Medulla oblongata (tissue), 1 donor: ENCODE measurements at regions not wholly inside any gene's neighbourhood (a gene's known extent, or its start where the extent isn't known, plus 50 kb on each side); places are given as distances from the start of the nearest gene placed in this dataset.

Experiments used
- DNase-seq: peaks from one replicate; pipeline ENCODE4 v3.0.0-alpha.2; 2015; ENCODE audit errors: extremely low spot score

DNA sequence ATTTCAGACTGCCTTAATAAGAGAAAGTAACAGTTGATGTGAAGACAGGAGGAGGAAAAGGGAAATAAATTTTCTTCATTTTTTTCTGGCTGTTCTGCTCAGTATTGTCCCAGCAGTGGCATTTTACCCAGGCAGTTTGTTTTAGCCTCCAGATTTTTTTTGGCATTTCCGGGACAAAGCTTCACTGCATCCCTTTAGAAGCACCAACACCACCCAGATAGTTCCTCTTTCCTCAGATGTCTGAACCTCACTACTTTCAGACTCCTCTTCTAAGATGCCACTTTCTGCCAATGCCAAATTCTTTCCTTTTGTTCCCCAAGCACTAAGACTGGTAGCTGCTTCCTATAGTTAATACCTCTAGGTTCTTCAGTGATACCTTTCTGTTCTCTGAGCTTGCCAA lies 480.1 kb upstream of the SLC10A2 start:
- DNase-seq, result no peak

DNA sequence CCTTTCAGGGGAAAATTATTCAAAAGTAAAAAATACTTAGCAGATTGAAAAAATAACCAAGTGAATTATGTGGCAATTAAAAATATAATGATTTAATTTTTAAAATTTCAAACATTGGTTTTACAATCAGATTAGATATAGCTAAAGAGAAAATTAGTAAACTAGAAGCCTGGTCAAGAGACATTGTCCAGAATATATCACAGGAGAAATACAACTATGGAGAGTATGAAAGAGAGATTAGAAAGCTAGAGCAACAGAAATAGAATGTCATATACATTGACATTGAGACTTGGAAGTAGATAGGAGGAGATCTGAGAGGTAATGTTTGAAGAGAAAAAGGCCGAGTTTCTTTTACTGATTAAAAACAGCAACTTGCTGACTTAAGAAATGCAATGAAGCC lies 476.4 kb upstream of the SLC10A2 start:
- DNase-seq, result no peak

GRCh38 chr13:103540382-103540765 lies 474.2 kb upstream of the SLC10A2 start:
- DNase-seq, result no peak

DNA sequence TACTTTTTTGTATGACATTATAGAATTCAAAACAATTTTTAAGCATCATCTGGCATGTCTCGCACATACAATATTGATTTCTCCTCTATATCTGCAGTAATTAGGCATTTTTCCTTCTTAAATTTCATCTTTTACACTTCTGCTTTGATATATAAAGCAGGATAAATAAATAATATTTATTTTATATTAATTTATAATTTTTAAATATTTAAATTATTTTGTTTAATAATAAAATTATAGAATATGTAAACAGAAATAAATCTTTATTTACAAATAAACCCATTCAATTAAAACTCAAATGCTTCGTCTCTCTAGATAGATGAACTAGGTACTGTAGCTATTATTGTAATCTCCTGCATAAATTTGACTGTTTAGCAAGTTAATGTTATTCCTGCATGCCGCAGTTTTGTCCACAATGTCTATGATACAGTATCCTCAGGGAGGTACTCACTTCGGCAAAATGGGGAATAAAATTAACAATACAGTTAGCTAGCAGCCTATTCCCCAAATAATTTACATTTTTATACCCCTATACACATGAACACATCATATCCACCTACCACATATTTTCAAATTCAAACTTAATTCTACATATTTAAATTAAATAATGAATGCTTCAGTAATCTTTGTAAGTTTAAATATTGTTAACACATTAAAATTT lies 473.6 kb upstream of the SLC10A2 start:
- no peak for DNase-seq

DNA sequence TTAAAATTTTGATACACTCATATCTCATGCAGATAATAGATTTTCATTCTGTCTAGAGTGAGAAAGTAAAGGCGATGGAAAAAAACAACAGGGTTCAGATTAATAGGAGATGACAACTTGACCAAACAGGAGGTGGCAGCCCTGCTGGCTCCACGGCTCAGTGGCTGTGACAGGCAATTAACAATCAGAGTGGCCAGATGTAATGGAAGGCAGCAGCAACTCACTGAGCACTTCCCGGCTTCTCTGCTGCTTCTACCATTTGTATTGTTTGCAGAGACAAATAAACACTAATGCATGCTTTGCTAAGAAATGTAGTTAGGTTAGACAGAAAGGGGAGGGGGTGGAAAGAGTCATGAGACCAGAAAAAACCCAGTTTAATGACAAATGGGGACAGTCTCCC lies 473.0 kb upstream of the SLC10A2 start:
- DNase-seq, result peak; percentile 20

GRCh38 chr13:103537616-103538015 lies 471.4 kb upstream of the SLC10A2 start:
- no peak for DNase-seq

DNA sequence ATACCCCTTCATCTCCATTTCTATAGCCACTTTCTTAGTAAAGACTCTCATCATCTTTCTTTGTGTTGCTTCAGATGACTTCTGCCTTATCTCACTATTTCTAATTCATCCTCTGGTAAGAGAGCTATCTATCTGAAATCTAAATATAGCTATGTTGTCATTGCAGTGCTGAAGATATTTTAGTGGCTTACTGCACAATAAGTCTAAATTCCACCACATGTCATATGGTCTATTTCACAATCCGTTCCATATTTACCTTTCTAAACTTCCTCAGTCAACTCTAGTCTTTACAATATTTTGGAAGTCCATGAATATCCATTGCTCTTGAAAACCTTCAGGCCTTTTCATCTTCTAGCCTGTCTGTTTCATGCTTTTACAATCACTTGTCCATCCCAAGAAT lies 465.1 kb upstream of the SLC10A2 start:
- DNase-seq, result no peak

DNA sequence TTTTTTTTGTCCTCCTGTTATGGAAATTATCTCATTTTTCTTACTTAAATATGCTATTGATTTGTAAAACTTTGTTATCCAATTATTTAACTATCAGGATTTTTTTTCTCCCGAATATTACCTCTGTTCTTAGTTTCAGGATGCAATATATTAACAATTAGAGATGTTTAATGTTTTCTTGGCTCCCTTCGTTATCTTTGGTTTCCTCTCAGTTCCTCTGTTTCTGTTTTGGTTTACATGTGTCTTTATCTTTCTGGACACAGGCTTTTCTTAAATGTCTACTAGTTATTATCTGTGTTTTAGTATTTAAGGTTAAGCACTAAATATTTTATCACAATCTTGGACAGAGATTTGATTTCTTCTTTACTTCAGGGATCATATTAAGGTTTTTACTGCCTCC lies 462.2 kb upstream of the SLC10A2 start:
- no peak for DNase-seq

DNA sequence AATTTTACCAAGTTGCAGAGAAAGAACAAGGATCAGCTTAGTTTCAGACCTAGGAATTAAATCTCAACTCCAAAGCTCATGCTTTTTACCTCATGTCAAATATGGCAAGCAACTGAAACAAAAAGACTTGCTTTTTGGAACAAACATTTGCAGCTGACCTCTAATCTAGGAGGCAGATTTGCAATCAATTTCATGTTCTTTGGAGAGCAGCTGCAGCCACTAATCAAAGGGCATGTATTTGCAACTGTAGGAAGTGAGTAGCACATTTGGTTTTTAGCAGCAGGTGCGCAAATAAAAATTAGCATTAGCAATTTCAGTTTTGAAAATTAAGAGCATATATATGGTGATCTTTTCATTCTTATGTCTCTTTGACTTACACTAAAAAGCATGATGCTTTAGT lies 459.3 kb upstream of the SLC10A2 start:
- no peak for DNase-seq

GRCh38 chr13:103523858-103524257 lies 457.6 kb upstream of the SLC10A2 start:
- no peak for DNase-seq

DNA sequence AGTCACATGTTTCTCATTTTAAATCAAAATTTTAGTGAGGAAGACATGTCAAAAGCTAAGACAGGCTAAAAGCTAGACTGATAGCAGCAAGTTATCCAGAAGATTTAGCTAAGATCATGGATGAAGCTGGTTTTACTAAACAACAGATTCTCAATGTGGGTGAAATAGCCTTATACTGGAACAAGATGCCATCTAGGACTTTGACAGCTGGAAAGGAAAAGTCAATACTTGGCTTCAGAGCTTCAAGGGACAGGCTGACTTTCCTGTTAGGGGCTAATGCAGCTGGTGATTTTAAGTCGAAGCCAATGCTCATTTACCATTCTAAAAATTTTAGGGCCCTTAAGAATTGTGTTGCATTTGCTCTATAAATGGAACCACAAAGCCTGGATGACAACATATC lies 455.3 kb upstream of the SLC10A2 start:
- no peak for DNase-seq

DNA sequence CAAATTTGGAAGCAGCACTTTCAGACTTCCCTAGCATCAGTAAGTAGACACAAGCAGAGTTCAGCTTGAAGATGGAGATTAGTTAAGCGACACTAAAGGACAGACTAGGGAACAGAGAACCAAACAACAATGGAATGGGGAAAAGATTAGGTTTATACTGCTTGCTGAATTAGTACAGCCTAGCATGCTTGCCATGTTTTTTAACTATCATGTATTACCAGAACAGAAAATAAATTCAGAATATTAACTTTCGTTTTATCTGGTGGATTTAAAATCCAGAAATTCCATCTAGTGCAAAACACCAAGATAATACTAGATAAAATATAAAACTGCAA lies 451.5 kb upstream of the SLC10A2 start:
- DNase-seq, result no peak

DNA sequence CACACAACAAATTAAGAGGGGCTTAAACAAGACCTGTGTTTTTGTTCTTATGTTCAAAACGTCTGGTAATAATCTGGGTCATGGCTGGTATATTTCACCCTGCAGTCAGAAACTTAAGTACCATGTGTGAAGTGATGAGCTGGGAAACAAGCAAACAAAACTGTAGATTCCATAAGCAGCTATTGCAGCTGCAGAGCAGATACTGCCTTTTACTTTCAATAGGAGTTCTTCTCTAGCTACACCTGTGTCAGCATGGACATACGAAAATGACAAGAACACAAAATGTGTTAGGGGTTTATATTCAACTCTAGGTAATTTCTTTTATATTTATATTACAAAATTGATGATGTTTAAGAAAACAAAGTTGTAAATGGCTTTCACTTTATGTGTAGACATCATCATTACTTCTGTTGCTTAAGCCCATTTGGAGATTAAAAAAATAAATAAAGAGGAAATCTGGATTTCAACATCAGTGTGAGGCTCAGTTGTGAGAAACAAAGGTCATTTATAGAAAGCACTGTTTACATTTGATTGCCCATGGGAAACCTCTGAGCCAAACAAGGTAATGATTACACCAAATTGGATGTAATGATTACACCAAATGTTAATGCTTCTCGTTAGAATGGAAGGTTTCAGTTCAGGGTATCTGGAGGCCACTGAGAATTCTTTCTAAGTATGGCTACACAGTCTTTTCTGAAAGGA lies 451.0 kb upstream of the SLC10A2 start:
- DNase-seq, result no peak

GRCh38 chr13:103516015-103516795 lies 450.0 kb upstream of the SLC10A2 start:
- DNase-seq, result no peak

DNA sequence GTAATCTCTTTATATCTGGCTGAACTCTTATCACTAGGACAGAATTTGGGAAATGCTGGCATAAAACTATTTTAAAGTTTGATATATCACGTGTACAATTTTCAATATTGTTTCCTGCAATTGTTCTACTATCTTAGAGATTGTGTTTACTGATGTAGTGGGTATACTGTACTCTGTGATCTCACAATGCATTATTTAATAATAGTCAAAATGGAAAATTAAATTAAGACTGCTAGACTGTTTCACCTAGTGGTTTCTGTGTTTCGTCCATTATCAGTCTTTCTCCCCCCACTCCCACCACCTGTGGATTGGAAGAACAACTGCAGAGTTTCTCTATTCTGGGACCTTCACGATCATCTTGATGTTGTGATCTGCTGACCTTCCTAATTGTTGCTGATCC lies 449.2 kb upstream of the SLC10A2 start:
- DNase-seq, result no peak

GRCh38 chr13:103514619-103515018 lies 448.4 kb upstream of the SLC10A2 start:
- DNase-seq, result no peak

- no peak for DNase-seq
Observed at GRCh38 chr13:103514188-103514587, 448.0 kb upstream of the SLC10A2 start.

DNA sequence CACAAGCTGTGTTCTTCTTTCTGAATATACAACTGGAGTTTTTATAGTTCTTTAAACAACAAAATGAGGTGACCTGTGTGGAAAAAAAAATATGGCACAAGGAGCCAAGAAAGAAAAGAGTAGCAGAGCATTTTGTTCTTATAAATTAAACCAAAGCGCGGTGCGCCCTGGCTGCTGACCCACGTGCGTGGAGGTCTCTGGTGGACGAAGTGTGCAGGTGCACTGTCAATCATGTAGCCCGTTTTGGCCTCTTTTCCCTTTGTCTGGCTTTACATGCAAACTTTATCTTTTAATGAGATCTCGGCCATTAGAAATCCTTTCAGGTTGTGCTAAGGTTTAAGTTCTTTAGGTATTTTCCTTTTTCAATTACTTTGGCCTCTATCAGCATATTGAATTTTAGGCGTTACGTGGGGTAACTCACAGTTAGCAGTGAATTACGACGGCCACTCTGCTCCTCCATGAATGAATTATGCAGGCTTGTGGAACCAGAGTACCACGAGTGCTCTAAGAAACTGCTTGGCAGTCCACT lies 443.9 kb upstream of the SLC10A2 start:
- peak; percentile 14 for DNase-seq

DNA sequence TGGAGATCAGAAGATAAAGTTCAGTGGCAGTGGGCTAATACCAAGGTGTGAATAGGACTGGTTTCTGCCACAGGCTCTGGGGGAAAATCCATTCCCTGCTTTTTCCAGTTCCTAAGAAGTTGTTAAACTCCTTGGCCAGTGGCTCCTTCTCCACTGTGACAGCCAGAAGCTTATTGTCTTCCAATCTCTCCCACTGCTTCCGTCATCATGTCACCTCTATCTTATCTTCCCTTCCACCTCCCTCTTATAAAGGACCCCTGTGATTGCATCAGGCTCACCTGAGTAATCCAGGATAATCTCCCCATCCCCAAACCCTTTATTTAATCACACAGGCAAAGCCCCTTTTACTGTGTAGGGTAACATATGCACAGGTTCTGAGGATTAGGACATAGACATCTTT lies 431.2 kb upstream of the SLC10A2 start:
- DNase-seq, result no peak

- DNase-seq, result no peak
Observed at GRCh38 chr13:103487841-103488240, 421.6 kb upstream of the SLC10A2 start.

DNA sequence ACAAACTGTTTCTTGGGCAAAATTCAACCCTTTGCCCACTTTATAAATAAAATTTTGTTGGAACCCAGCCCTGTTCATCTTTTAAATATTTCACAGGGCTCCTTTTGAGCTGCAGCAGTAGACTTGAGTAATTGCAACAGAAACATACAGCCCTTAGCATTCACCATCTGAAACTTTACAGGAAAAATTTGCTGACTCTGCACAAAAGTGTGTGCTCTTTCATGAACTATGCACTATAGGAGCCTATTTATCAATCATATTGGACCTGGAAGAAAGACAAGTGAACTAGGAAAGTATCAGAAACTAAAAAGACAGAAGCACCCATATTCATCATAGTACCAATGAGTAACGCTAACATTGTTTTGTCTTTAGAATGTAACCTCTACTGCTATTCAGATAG lies 406.9 kb upstream of the SLC10A2 start:
- DNase-seq, result no peak

DNA sequence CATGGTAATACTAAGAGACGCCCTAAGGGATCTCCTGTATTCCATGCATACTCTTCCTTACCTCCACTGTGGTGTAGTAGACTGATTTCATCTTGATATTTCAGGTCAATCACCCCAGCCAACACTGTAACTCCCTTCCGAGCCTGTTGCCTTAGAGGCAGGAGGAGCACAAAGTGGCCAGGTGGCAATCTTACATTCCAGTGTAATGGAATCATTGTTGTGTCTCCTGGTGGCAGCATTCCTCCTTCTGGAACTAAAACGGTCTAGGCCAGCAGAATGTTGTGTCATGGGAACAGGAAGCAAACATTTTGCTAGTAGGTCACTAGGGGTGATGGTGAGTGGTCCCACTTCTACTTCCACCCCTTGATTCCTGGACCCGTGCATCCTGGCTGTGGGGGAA lies 405.7 kb upstream of the SLC10A2 start:
- no peak for DNase-seq

- DNase-seq, result no peak
Observed at GRCh38 chr13:103469771-103470170, 403.6 kb upstream of the SLC10A2 start.
